GM19238 (cell line): ENCODE measurements at regions not wholly inside any gene's neighbourhood (a gene's known extent, or its start where the extent isn't known, plus 50 kb on each side); places are given as distances from the start of the nearest gene placed in this dataset.
"Not testable (repeated sequence)": the region's sequence is repeated elsewhere in the genome, so short reads cannot be mapped to it uniquely, and the experiment has no call there.

Source experiments
- DNase-seq: peaks from one replicate; pipeline ENCODE4 v3.0.0; 2011; ENCODE audit warnings: low spot score; ENCODE audit not compliant: insufficient read length

GRCh38 chr1:208462761-208463160 lies 218.6 kb upstream of the PLXNA2 start:
- no peak for DNase-seq

GRCh38 chr1:208465266-208465665 lies 221.1 kb upstream of the PLXNA2 start:
- no peak for DNase-seq

- DNase-seq = no peak
These were observed 221.8 kb upstream of the PLXNA2 start for GRCh38 chr1:208465786-208466590.

- no peak for DNase-seq
These were observed 223.1 kb upstream of the PLXNA2 start for GRCh38 chr1:208467151-208467780.

- DNase-seq = no peak
These were observed 231.3 kb upstream of the PLXNA2 start for GRCh38 chr1:208475449-208475848.

- no peak for DNase-seq
These were observed 232.0 kb upstream of the PLXNA2 start for GRCh38 chr1:208475951-208476845.

GRCh38 chr1:208476846-208477170 lies 232.6 kb upstream of the PLXNA2 start:
- no peak for DNase-seq

GRCh38 chr1:208479435-208479834 lies 235.3 kb upstream of the PLXNA2 start:
- DNase-seq = no peak

GRCh38 chr1:208485512-208485911 lies 241.3 kb upstream of the PLXNA2 start:
- no peak for DNase-seq

GRCh38 chr1:208486677-208487076 lies 242.5 kb upstream of the PLXNA2 start:
- no peak for DNase-seq

GRCh38 chr1:208488432-208488831 lies 244.2 kb upstream of the PLXNA2 start:
- not testable (repeated sequence) for DNase-seq

GRCh38 chr1:208496467-208497371 lies 252.5 kb upstream of the PLXNA2 start:
- no peak for DNase-seq

- DNase-seq = no peak
These were observed 253.8 kb upstream of the PLXNA2 start for GRCh38 chr1:208497866-208498541.

GRCh38 chr1:208499026-208499425 lies 254.8 kb upstream of the PLXNA2 start:
- no peak for DNase-seq

- no peak for DNase-seq
These were observed 255.4 kb upstream of the PLXNA2 start for GRCh38 chr1:208499601-208500000.

- DNase-seq = no peak
These were observed 256.2 kb upstream of the PLXNA2 start for GRCh38 chr1:208500375-208500774.

- DNase-seq = no peak
These were observed 257.4 kb upstream of the PLXNA2 start for GRCh38 chr1:208501542-208501941.

- no peak for DNase-seq
These were observed 259.6 kb upstream of the PLXNA2 start for GRCh38 chr1:208503787-208504186.

- no peak for DNase-seq
These were observed 262.6 kb upstream of the PLXNA2 start for GRCh38 chr1:208506812-208507211.

GRCh38 chr1:208509072-208509471 lies 264.9 kb upstream of the PLXNA2 start:
- DNase-seq = no peak
